ENCODE measurements at regions not wholly inside any gene's neighbourhood (a gene's known extent, or its start where the extent isn't known, plus 50 kb on each side); places are given as distances from the start of the nearest gene placed in this dataset.
"Not testable (repeated sequence)": the region's sequence is repeated elsewhere in the genome, so short reads cannot be mapped to it uniquely, and the experiment has no call there.

DNA sequence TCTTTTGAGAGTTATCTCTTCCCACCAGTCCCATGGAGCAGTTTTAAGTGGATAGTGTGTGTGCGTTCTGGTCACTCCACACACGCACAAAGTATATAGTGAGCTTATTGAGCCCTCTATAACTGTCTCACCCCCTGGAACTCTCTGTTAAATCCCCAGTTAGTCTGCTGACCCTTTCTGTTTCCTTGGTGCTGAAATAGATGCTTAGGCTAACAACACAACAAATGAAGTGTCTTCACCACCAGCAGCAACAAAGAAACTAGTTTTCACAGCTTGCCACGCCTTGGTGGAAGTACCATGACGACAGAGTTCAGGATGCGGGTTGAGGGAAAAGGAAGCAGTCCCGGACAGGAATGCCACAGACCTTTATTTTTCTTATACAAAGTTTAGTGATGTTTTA lies 203.5 kb upstream of the TMEFF2 start:
- DNase-seq: no peak

DNA sequence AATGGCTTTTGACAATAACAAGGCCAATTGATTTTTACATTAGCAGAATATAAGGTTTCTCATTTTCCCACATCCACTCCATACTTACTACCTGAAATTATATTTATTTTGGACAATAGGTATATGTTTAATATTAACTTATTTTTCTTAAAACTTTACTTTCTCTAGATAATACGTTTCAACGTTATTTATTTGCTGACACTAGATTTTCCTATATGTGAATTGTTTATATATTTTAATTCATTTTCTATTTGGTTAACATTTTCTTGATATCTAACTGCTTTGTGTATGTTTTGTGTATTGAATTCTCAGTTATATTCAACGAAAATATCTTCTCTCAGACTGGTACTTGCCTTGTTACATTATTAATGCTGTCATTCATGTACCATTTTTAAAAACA lies 199.9 kb upstream of the TMEFF2 start:
- DNase-seq: no peak

DNA sequence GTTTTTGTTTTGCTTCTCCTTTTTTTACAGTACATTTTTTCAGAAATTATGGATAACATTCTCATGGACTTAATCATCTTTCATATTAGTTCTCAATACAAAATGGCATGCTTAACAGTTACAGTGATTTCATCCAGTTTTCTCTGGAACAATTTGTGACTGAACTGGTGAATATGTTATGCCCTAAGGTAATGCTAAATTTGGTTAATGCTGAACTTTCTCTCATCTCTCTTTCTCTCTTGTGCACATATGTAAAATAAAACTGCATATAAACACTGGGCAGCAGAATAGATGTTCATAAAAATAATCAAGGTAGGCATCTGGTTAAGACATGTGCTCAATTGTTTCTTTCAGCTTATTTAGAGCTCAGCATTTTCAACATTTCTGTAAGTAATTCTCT lies 196.3 kb upstream of the TMEFF2 start:
- no peak for DNase-seq

GRCh38 chr2:192390401-192390800 lies 195.7 kb upstream of the TMEFF2 start:
- DNase-seq: no peak

DNA sequence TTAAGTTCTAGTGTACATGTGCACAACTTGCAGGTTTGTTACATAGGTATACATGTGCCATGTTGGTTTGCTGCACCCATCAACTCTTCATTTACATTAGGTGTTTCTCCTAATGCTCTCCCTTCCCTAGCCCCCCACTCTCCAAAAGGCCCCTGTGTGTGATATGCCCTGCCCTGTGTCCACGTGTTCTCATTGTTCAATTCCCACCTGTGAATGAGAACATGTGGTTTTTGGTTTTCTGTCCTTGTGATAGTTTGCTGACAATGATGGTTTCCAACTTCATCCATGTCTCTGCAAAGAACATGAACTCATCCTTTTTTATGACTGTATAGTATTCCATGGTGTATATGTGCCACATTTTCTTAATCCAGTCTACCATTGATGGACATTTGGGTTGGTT lies 189.5 kb upstream of the TMEFF2 start:
- not testable (repeated sequence) for DNase-seq

- DNase-seq: no peak
Observed at GRCh38 chr2:192381082-192381481, 186.3 kb upstream of the TMEFF2 start.

DNA sequence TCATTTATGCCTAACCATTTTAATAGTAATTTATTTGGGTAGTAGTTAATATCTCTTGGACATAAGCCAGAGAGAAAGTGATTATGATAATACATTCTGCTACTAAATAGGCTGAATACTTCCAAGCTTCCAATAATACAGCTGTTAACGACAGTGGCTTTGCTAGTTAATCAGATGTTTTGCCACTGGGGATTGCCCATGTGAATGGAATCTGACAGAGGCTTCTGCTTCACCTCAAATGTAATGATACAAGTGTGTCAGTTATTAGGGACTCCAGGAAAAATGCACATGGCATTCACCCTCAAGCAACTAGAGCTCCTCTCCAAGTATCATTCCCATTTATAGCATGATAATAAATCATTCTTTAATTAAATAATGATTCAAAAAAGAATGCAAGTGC lies 185.0 kb upstream of the TMEFF2 start:
- no peak for DNase-seq

DNA sequence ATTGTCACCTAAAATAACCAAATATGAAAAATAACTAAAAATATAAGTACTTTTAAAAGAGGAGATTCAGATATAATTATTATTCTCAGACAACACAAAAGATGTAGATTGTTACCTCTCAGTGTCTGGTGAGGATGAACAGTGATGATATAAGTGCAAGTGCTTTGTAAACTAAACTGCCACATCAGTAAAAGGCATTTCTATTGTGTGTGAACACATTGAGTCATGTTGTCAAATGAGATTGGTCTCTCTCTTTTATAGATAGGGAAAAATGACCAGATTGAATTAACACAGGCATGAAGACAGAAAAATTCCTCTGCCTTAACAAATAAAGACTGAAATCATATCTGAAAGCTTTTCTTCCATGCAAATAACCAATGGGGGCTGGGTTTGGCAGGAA lies 182.4 kb upstream of the TMEFF2 start:
- no peak for DNase-seq

DNA sequence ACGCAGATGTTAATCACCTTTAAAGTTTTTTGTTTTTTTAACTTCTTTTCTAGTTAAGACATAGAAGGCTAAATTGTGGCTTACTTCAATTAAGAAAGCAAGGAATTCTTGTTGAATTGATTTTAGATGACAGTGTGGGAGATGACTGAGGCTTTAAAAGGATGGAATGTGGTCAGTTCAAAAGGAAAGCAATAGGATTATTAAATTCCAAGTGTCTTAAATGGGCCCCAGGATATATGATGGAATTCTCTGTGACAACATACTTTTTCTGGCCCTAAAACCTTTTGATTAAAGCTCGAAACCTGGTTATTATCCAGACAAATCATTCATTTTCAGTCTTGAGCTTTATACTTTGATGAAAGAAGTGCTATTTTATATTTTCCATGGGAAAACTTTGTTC lies 179.0 kb upstream of the TMEFF2 start:
- DNase-seq: no peak

DNA sequence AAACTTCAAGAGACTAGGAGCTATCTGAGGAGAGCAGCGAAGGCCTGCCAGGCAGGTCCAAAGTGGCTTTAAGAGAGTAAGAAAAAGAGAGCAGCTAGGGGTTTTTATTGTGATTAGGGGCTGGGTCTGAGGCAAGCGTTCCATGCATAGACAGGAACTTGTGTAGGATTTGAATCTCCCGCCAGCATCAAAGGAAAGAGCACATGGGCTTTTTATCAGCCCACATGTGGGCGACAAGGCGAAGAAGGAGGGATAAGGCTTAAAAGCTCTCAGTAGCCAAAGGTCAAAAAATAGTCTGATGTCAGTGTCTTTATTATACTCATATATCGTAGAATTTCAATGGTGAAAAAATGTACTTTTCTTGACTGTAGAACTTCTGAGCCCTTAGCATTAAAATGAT lies 178.5 kb upstream of the TMEFF2 start:
- DNase-seq: no peak

DNA sequence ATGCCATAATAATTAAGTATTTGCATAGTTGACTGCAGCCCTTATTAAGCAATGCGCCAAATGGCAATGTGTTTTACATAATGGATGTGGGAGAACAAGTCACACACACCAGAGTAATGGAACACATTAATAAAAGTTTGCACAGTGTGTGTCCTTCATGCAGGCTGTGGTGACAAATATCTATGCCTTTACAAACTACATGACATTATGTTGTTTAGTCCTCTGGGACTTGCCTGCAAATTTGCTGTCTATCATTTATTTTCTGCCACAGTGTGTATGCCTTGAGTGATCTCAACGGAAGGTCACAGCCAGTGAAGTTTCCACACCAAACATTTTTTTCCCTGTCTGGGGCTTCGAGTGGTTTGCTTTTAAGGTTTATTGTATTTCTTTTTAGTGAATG lies 175.2 kb upstream of the TMEFF2 start:
- no peak for DNase-seq

- DNase-seq: no peak
Observed at GRCh38 chr2:192357217-192357616, 162.5 kb upstream of the TMEFF2 start.

DNA sequence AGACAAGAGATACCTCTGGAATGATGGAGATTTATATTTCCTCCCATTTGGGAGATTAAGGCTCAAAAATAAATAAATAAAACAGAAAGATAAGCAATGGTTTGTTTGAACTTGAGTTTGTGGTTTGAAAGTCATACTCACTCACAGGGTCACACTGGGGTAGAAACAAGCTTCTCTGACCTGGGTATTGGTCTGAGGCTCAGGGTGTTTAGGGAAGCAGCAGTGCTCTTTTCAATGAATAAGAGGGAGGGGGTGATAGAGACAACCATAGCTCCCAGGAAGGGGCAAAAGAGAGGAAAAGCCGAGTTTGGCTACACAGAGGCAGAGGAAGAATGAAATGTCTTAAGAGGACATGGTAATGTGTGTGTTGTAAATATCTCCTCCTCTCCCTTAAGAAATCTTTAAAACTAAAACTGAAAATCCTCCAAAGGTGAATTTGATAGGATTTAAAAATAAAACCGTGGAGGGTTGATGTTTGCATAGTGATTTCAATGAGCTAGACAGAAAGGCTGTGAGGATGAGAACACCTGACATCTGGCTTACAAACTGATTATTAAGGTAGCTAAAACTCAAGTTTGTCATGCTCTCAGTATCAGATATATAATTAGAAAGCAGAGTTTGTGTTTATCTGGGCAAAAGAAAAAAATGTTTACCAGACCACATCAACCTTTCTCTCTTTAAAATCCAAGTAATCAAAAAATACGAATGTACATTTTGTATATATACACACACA lies 159.9 kb upstream of the TMEFF2 start:
- no peak for DNase-seq

DNA sequence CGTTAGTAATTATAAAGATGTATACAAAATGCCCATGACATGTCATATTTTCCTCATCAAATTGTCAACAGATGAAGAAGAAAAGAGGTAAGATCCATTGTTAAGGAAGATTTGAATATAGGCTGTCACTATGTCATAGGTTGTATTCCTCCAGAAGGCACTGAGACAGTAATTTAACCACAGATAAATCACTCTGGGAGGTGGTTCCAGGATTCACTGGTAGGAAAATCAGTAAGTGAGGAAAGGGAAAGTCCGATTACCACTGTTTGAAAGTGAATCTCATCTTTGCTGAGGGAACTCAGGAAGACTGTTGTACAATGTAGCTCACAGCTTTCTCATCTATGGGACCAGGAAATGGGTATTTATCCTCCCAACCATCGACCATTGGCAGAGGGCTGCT lies 152.8 kb upstream of the TMEFF2 start:
- no peak for DNase-seq

GRCh38 chr2:192345287-192345686 lies 150.6 kb upstream of the TMEFF2 start:
- no peak for DNase-seq

GRCh38 chr2:192333642-192334041 lies 138.9 kb upstream of the TMEFF2 start:
- DNase-seq: no peak

- DNase-seq: no peak
Observed at GRCh38 chr2:192328297-192328696, 133.6 kb upstream of the TMEFF2 start.

DNA sequence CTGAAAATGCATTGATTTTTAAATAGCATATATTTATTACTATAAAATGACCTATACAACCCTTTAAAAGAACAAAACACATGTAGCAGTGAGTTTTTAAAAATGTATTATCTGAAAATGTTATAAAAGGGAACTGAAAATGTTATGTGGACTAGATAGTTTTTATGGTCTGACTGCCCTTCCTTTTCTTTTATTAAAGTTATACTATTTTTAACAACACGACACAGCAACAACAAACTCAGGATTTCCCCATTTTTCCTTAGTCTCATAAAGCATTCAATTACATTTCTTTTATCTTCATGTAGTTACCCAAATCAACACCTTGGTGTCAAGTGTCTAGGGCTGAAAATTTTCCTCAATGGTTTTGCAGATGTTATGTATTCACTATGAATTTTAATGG lies 132.8 kb upstream of the TMEFF2 start:
- no peak for DNase-seq

GRCh38 chr2:192315543-192315942 lies 120.8 kb upstream of the TMEFF2 start:
- no peak for DNase-seq

GRCh38 chr2:192314800-192315481 lies 120.2 kb upstream of the TMEFF2 start:
- no peak for DNase-seq

- no peak for DNase-seq
Observed at GRCh38 chr2:192313773-192314172, 119.0 kb upstream of the TMEFF2 start.

- no peak for DNase-seq
Observed at GRCh38 chr2:192311701-192312460, 117.1 kb upstream of the TMEFF2 start.

DNA sequence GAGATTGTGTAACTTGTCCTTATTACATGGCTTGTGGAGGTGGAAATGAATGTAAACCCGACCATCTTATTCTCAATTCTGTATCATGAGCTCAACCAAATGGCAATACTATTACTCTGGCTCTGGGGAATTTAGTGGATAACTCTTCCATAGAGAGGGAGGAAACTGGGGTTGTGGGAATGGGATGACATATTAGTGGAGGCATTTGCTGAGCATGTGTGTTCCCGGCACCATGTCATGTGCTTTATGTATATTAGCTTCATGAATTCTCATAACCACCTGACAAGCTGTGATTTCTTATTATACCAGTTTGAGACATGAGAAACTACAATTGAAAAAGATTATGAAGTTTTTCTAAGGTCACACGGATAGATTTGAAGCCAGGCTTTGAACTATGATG lies 112.8 kb upstream of the TMEFF2 start:
- no peak for DNase-seq

GRCh38 chr2:192298664-192299063 lies 103.9 kb upstream of the TMEFF2 start:
- DNase-seq: no peak

Data from Kasumi-1 (cell line).